ENCODE measurements at regions not wholly inside any gene's neighbourhood (a gene's known extent, or its start where the extent isn't known, plus 50 kb on each side); places are given as distances from the start of the nearest gene placed in this dataset.

DNA sequence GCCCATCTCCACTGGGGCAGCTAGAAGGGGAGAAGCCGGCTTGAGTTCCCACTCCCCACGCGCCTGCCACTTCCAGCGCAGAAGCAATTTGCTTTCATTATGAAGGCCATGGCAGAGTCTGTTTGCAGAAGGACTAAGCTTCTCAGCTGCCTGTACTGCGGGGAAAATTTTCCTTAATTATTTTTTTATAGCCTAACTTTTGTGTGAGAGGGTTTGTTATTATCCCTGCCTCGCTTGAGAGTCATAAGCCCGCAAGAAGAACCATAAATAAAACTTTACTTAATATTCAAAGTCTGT is 56.0 kb upstream of the DLK1 start:
- Mint-ChIP-seq H3K36me3 (ENCODE audit: low read depth) (no peaks in the 10 kb centered on the region), H3K27ac (ENCODE audit: unreplicated experiment) (no peak overlapping the region), H3K4me3 (no peak overlapping the region), H3K27me3 (ENCODE audit: low read depth) (peaks cover 27% of the 10 kb centered on the region), H3K4me1 (peaks cover 55% of the 10 kb centered on the region), H3K9me3 (no peaks in the 10 kb centered on the region)
- no peak for DNase-seq (ENCODE audit: low read depth, low spot score)
- TF ChIP-seq, protein P1, sequence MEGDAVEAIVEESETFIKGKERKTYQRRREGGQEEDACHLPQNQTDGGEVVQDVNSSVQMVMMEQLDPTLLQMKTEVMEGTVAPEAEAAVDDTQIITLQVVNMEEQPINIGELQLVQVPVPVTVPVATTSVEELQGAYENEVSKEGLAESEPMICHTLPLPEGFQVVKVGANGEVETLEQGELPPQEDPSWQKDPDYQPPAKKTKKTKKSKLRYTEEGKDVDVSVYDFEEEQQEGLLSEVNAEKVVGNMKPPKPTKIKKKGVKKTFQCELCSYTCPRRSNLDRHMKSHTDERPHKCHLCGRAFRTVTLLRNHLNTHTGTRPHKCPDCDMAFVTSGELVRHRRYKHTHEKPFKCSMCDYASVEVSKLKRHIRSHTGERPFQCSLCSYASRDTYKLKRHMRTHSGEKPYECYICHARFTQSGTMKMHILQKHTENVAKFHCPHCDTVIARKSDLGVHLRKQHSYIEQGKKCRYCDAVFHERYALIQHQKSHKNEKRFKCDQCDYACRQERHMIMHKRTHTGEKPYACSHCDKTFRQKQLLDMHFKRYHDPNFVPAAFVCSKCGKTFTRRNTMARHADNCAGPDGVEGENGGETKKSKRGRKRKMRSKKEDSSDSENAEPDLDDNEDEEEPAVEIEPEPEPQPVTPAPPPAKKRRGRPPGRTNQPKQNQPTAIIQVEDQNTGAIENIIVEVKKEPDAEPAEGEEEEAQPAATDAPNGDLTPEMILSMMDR (conservative IDR thresholded peaks at IDR 0.05), result no peak

DNA sequence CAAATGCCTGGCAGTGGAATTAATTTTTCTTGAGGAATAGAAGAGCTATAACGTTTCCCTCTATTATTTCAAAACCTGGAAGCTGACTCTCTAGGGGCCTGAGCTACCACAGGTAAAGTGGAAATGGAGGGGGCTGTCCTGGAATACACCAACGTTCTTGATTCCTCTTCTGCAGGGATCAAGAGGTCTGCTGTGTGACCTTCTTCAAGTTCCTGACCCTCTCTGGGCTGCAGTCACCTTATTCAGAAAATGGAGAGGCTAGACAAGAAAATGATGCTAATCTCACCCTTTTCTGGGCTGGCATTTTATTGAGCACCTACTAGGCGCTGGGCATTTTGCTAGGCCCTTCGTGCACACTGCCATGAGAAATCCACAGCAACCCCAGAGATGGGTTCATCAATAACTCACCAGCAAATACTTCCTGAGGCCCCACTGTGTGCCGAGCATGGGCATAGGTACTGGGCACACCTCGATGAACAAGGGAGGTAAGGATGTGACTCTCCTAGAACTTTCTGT is 55.2 kb upstream of the DLK1 start:
- Mint-ChIP-seq H3K9me3 (no peaks in the 10 kb centered on the region), H3K27ac (ENCODE audit: unreplicated experiment) (no peak overlapping the region), H3K4me1 (peaks cover 56% of the 10 kb centered on the region), H3K27me3 (ENCODE audit: low read depth) (peaks cover 27% of the 10 kb centered on the region), H3K4me3 (no peak overlapping the region), H3K36me3 (ENCODE audit: low read depth) (no peaks in the 10 kb centered on the region)
- TF ChIP-seq, protein P1 (conservative IDR thresholded peaks at IDR 0.05), result no peak
- no peak for DNase-seq (ENCODE audit: low read depth, low spot score)

DNA sequence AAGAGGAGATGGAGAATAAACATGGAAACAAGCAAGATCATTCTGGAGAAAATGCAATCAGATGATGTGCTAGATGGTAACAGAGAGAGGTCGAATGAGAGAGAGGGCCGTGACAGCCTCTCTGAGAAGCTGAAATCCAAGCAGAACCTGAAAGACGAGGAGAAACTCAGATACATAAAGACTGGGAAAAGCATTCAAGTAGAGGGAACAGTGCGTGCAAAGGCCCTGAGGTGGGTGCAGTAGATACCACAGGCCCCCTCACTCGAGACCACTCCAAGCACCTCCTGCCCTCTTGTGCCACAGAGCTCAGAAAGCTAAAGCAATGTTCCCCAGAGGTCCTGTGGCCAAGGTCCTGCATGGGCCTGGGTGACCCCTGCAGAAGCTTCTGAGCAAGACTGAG is 54.8 kb upstream of the DLK1 start:
- no peak overlapping the region for H3K27ac Mint-ChIP-seq (ENCODE audit: unreplicated experiment)
- H3K4me1 Mint-ChIP-seq, result peaks cover 53% of the 10 kb centered on the region
- DNase-seq (ENCODE audit: low read depth, low spot score), result no peak
- peaks cover 27% of the 10 kb centered on the region for H3K27me3 Mint-ChIP-seq (ENCODE audit: low read depth)
- TF ChIP-seq, protein P1 (conservative IDR thresholded peaks at IDR 0.05), result no peak
- H3K9me3 Mint-ChIP-seq, result no peaks in the 10 kb centered on the region
- no peak overlapping the region for H3K4me3 Mint-ChIP-seq
- H3K36me3 Mint-ChIP-seq (ENCODE audit: low read depth), result no peaks in the 10 kb centered on the region

DNA sequence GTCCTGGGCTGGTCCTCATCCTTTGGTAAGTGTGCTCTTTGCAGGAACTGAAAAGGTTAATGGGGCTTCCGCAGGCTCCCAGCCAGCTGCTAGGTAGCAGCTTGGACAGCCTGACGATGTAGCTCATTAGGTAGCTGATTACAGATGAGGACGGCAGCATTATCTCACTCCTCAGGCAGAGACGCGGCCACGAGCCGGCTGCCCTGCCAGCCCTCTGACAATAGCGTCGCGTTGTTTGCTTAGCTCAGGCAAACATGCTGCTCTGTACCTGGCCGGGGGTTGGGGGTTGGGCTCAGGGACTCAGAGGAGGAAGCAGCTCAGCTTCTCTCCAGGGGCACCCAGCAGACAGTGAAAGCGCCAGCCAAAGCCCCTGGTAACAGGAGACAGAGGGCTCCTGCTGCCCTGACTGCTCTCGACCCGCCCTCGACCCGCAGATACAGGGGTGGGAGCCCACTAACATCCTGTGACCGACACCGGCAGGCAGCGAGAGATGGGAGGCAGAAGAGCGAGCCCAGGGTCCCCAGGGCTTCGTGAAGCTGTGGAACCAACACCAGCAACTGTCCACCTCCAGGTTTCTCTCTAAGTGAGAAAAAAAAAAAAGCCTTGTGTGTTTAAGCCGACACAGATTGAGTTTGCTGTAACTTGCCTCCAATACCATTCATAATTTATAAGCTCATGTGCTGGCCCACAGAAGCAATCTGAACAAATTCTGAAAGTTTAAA is 53.4 kb upstream of the DLK1 start:
- Mint-ChIP-seq H3K4me1 (peaks cover 58% of the 10 kb centered on the region), H3K27ac (ENCODE audit: unreplicated experiment) (peak overlapping the region; percentile 35), H3K27me3 (ENCODE audit: low read depth) (peaks cover 27% of the 10 kb centered on the region), H3K4me3 (no peak overlapping the region), H3K9me3 (no peaks in the 10 kb centered on the region), H3K36me3 (ENCODE audit: low read depth) (no peaks in the 10 kb centered on the region)
- TF ChIP-seq, protein P1 (conservative IDR thresholded peaks at IDR 0.05), result no peak
- no peak for DNase-seq (ENCODE audit: low read depth, low spot score)

DNA sequence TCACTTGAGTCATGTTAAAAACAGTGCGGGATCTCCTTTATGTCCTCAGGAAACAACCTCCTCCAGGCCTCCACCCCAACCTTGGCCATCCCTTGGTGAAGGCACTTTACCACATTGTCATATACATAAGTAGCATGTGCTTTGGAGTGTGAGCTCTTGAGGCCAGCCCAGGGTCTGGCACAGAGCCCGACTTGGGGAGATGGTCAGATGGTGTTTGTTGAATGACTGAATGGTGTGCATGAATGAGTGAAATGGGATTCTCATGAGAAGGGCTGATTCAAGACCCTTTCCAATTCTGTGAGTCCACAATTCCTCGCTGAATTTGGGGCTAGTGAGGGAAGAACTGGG is 52.9 kb upstream of the DLK1 start:
- Mint-ChIP-seq H3K36me3 (ENCODE audit: low read depth) (no peaks in the 10 kb centered on the region), H3K9me3 (no peaks in the 10 kb centered on the region), H3K4me3 (no peak overlapping the region), H3K27me3 (ENCODE audit: low read depth) (peaks cover 27% of the 10 kb centered on the region), H3K27ac (ENCODE audit: unreplicated experiment) (peak overlapping the region; percentile 35), H3K4me1 (peaks cover 57% of the 10 kb centered on the region)
- TF ChIP-seq, protein P1 (conservative IDR thresholded peaks at IDR 0.05), result no peak
- DNase-seq (ENCODE audit: low read depth, low spot score), result no peak

Measured in neural crest cell (in vitro differentiated cells).